Testis (tissue), 2 donors: ENCODE measurements at regions not wholly inside any gene's neighbourhood (a gene's known extent, or its start where the extent isn't known, plus 50 kb on each side); places are given as distances from the start of the nearest gene placed in this dataset.

ENCODE experiments used
- CTCF ChIP-seq, 3 experiments: fragments of 450-650 bp in 2 of 3; fragments of 200-600 bp in 1 of 3; sonication (generic) in 1 of 3; IDR thresholded peaks; one replicate each; pipeline ENCODE4 v1.5.1; 2016 to 2019; ENCODE audit warnings: antibody characterized with exemption in 3 of 3, mild to moderate bottlenecking in 2 of 3, moderate library complexity in 1 of 3
- POLR2A ChIP-seq: fragments of 450-650 bp; IDR thresholded peaks from one replicate; pipeline ENCODE4 v1.6.1; 2017; ENCODE audit warnings: antibody characterized with exemption, mild to moderate bottlenecking, moderate library complexity

GRCh38 chr12:92462049-92462448 lies 240.7 kb upstream of the PLEKHG7 start:
- TF ChIP-seq CTCF (IDR thresholded peaks at IDR 0.05) (no peak), POLR2A (no peak)
